Brain microvascular endothelial cell (primary cell): ENCODE measurements at regions not wholly inside any gene's neighbourhood (a gene's known extent, or its start where the extent isn't known, plus 50 kb on each side); places are given as distances from the start of the nearest gene placed in this dataset.

Experiments
- DNase-seq: peaks from one replicate; pipeline ENCODE4 v3.0.0-alpha.2; 2020
- H3K27ac ChIP-seq: fragments of 250-450 bp; sonication (Bioruptor Pico); 2 replicates; pipeline ENCODE4 v1.5.1; 2020; ENCODE audit warnings: mild to moderate bottlenecking, moderate library complexity
- H3K27me3 ChIP-seq: fragments of 250-450 bp; sonication (Bioruptor Pico); replicated peaks from 2 replicates; pipeline ENCODE4 v1.5.1; 2020; ENCODE audit warnings: mild to moderate bottlenecking
- H3K36me3 ChIP-seq: fragments of 250-450 bp; sonication (Bioruptor Pico); replicated peaks from 2 replicates; pipeline ENCODE4 v1.5.1; 2020; ENCODE audit warnings: mild to moderate bottlenecking
- H3K4me3 ChIP-seq: 2 replicates; pipeline ENCODE4 v1.5.1; 2011; ENCODE audit warnings: low read depth, mild to moderate bottlenecking, control low read depth, low read length, moderate library complexity
- in situ Hi-C: cut with HindIII; loops from 2 replicates; pipeline ENCODE4 v1.10.0; 2017; ENCODE audit warnings: low sequenced_read_pairs, low pct_ligation_motif_present
- TF ChIP-seq, protein P1 (sequence below): IDR thresholded peaks from 2 replicates; pipeline ENCODE4 v1.5.1; 2011; ENCODE audit warnings: low read depth, mild to moderate bottlenecking, moderate library complexity, low read length, control low read depth, inconsistent platforms; ENCODE audit errors: missing control alignments

DNA sequence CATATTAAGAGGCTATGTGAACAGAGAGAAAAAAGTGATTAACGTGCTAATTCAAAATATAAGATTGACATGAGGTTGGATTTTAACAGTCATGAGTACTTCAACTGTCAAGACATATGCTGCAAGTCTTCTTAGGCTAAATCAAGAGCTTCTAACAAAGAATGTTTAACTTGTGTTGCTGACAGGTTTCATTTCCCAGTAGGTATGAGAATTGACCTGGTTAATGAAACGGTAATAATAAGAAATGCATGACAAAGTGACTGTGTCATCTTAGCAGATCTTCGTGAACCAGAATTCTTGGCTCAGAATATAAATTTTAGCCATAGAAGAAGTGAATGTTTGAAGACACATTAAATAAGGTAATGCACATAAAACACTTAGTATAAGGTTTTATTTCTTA lies 132.6 kb upstream of the PTGFR start:
- Histone ChIP-seq H3K36me3 (no peaks in the 10 kb centered on the region), H3K4me3 (no peak overlapping the region), H3K27me3 (no peaks in the 10 kb centered on the region), H3K27ac (no peak overlapping the region)
- in situ Hi-C loops: no loop called here
- TF ChIP-seq, protein P1, sequence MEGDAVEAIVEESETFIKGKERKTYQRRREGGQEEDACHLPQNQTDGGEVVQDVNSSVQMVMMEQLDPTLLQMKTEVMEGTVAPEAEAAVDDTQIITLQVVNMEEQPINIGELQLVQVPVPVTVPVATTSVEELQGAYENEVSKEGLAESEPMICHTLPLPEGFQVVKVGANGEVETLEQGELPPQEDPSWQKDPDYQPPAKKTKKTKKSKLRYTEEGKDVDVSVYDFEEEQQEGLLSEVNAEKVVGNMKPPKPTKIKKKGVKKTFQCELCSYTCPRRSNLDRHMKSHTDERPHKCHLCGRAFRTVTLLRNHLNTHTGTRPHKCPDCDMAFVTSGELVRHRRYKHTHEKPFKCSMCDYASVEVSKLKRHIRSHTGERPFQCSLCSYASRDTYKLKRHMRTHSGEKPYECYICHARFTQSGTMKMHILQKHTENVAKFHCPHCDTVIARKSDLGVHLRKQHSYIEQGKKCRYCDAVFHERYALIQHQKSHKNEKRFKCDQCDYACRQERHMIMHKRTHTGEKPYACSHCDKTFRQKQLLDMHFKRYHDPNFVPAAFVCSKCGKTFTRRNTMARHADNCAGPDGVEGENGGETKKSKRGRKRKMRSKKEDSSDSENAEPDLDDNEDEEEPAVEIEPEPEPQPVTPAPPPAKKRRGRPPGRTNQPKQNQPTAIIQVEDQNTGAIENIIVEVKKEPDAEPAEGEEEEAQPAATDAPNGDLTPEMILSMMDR: no peak
- no peak for DNase-seq

DNA sequence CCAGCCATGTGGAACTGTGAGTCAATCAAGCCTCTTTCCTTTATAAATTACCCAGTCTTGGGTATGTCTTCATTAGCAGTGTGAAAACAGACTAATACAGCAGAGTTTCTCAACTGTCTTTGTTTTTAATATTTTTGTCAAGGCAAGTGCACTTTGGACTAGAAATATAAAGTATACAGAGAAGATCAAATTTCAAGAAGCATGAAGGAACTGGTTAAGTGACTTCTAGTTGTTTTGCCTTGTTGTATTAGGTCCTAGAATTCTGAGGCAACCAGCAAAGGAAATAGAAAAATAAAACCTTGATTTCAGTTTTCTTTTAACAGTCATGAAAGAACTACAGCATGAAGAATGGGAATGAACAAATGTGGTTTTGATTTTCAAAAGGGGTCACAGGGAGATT lies 131.1 kb upstream of the PTGFR start:
- no peaks in the 10 kb centered on the region for H3K36me3 ChIP-seq
- no peak for DNase-seq
- no peaks in the 10 kb centered on the region for H3K27me3 ChIP-seq
- no peak overlapping the region for H3K4me3 ChIP-seq
- TF ChIP-seq, protein P1: no peak
- H3K27ac ChIP-seq: no peak overlapping the region
- in situ Hi-C loops: no loop called here

DNA sequence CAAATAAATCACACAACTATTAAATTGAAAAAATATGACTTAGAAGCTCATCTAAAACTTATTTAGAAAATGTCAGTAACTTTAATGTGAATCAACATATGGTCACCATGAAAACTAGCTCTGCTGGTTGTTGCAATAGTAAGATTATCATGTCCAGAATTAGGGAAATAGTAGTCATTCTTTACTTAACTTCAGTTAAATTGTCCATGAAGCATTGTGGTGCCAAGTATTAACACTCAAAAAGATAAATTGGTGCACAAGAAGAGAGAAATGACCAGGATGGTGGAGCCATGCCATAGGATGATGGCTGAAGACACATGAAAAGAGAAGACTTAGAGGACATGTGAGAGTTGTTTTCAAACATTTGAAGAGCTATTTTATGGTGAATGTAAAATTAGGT lies 130.2 kb upstream of the PTGFR start:
- in situ Hi-C loops: no loop called here
- Histone ChIP-seq H3K36me3 (no peaks in the 10 kb centered on the region), H3K27me3 (no peaks in the 10 kb centered on the region), H3K27ac (no peak overlapping the region), H3K4me3 (no peak overlapping the region)
- TF ChIP-seq, protein P1: no peak
- no peak for DNase-seq

DNA sequence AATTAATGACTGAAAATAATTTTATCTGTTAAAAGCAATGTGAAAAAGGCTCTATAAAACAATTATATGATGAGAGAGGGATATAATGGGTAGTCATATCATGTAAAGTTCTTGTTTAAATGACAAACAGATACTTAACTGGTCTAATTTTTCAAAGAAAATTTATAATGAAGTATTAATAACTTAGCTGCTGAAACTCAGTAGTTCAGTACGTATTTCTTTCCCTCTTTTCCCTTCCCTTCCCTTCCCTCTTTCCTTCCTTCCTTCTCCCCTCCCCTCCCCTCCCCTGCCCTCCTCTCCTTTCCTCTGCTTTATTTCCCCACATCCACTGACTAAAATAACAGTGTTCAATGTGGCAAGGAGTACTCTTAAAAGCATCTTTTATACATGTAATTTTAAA lies 123.1 kb upstream of the PTGFR start:
- no peak overlapping the region for H3K4me3 ChIP-seq
- no peak overlapping the region for H3K27ac ChIP-seq
- TF ChIP-seq, protein P1: no peak
- H3K27me3 ChIP-seq: no peaks in the 10 kb centered on the region
- in situ Hi-C loops: no loop called here
- no peak for DNase-seq
- H3K36me3 ChIP-seq: no peaks in the 10 kb centered on the region

DNA sequence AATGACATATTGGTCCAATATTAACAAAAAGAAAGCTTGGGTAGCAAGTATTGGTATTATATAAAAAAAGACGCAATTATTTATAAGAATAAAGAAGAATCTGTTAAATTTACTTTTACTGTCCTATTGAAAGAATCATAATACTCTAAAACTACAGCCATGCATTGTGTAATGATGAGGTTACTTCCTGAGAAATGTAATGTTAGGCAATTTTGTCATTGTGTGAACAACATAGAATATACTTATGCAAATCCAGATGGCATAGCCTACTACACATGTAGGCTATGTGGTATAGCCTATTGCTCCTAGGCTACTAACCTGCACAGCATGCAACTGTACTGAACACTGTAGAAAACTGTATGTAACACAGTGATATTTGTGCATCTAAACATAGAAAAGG lies 121.2 kb upstream of the PTGFR start:
- Histone ChIP-seq H3K27ac (peak overlapping the region; percentile 93), H3K4me3 (no peak overlapping the region), H3K36me3 (no peaks in the 10 kb centered on the region), H3K27me3 (no peaks in the 10 kb centered on the region)
- DNase-seq: no peak
- TF ChIP-seq, protein P1: no peak
- in situ Hi-C loops: no loop called here

DNA sequence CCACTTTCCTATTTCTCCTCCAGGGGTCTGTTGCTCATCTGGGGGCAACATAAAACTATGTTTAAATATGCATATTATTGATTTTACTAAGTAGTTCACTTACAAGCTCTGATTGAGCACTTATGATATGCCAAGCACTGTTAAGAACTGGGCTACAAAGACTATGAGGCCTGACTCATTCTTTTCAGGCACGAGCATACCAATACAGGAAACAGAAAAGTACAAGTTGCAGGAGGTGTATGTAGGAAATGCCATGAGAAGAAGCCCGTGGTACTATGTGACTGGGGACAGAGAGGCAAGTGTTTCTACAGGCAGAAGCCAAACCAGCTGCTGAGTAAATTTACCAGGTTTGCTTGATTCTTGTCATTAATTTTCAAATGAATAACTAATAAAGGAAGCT lies 120.4 kb upstream of the PTGFR start:
- peak; percentile 58 for DNase-seq
- Histone ChIP-seq H3K27me3 (no peaks in the 10 kb centered on the region), H3K4me3 (no peak overlapping the region), H3K36me3 (no peaks in the 10 kb centered on the region), H3K27ac (peak overlapping the region; percentile 93)
- TF ChIP-seq, protein P1: no peak
- in situ Hi-C loops: no loop called here
